ENCODE measurements at regions not wholly inside any gene's neighbourhood (a gene's known extent, or its start where the extent isn't known, plus 50 kb on each side); places are given as distances from the start of the nearest gene placed in this dataset.
A peak's percentile ranks its signal among the peaks of the same experiment; 100 is the strongest.

DNA sequence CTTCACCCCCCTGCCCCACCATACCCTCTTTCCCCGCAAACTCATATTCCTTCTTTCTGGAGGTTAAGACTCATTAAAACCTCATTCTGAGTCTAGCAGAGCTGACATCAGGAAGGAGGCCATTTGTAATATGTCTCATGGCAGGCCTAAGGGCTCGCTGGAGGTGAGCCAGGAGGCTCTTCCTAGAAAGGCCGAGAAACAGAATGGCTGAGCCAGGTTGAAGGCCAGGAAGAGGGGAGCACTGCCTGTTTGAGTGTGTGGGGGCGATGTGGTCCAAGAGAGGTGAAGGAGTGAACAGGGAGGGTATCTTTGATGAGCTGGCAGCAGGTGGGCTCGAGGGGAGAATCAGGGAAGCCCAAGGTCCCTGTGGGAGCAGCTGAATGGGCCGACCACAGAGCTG is 317.3 kb downstream of the TLE3 start:
- no peak for DNase-seq

DNA sequence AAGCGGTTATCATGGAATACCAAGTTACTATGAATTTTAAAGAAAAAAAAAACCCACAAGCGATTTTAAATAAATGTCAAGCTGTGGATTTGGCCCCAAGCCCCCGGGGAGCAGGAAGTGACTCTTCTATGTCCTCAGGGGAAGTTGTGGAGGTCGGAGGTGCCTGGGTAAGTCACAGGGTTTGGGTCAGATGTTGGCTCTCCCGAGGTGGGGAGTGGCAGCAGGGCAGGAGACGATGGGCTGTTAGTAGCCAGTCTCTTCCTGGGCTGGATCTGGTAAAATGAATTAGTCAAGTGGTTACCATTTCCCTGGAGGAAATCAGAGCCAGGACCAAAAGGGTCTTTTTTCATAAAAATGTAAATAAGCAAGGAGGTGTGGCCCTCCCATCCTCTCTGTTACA is 316.7 kb downstream of the TLE3 start:
- DNase-seq = no peak

DNA sequence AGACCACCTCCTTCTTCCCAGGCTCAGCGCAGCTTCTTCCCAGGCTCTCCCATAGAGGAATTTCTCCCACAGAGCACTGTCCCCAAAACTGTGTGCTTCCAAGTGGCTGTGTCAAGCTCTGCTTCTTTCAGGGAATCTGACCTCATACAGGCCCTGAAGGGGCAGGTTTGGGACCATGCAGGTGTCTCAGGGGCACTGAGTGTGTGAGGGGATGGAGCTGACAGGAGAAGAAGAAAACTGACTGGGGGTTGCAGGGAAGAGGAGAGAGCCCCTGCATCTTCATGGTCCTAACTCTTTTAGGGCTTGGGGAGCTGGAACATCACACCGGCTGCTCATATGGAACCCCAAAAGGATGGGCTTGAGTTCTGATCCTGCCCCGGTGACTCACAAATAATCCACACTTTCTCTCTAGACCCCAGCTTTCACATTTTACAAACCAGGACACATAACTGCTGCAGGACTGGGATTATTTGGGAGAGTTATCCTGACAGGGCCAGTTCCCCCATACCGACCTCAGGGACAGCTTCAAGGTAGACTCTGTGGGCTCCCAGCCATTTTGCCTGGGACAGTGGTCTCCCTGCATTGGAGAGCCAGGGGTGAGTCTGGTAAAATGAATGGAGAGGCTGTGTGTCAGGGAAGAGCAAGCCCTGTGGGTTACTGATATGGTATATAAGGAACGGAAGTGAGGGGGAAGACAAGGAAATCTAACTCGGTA is 316.1 kb downstream of the TLE3 start:
- no peak for DNase-seq

DNA sequence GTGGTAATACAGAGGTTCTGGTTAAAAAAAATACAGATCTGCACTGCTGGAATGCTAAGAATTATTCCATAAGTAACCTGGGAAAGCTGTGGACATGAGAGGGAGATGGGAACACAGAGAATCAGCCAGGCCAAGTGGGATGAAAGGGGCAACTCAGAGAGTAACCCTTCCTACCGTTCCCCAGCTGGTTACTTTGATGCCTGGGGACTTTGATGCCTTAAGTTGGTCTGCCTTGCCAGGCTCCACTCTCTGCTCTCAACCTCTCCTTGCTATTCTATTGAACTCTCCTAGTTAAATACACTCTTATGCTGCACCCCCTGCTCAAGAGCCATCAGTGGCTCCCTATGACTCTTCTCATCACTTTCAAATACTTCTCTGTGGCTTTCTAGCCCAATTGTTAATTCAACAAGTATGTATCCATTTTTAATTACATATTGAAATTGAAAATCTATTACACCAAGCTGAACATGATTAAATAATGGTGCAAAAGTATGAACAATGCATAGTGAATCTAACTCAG is 315.5 kb downstream of the TLE3 start:
- no peak for DNase-seq

DNA sequence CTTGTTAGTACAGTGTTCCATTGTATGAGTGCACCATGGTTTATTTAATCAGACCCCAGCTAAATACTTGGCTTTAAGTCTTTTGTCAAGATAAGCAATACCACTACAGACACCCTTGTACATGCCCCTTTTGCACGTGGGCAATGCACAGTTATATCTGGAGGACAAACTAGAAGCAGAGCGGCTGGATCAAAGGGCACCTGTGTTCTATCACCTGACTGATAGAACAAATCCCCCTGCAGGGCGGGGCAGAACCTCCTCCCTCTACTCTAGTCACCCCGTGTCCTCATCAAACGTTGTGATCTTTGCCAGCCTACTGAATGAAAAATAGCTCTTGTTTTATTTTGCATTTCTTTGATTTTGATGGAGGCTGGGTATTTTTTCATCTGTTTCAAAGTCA is 314.9 kb downstream of the TLE3 start:
- peak; percentile 75 for DNase-seq

DNA sequence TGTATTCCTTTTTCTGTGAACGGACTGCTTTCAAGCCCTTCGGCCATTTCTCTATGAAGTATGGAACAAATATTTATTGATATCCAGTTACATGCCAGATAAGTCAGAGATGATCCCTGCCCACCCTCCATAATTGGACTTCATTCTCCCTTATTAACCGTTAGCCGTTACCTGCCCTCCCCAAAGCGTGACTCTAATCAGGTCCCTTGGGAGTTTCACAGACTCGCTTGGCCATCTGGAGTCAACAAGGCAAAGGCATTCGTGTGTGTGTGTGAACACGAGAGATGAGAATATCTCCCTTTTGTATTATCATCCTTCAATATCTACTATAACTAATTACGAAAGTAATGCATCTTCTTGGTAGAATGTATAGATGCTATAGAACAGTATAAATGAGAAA is 314.5 kb downstream of the TLE3 start:
- DNase-seq = peak; percentile 93

DNA sequence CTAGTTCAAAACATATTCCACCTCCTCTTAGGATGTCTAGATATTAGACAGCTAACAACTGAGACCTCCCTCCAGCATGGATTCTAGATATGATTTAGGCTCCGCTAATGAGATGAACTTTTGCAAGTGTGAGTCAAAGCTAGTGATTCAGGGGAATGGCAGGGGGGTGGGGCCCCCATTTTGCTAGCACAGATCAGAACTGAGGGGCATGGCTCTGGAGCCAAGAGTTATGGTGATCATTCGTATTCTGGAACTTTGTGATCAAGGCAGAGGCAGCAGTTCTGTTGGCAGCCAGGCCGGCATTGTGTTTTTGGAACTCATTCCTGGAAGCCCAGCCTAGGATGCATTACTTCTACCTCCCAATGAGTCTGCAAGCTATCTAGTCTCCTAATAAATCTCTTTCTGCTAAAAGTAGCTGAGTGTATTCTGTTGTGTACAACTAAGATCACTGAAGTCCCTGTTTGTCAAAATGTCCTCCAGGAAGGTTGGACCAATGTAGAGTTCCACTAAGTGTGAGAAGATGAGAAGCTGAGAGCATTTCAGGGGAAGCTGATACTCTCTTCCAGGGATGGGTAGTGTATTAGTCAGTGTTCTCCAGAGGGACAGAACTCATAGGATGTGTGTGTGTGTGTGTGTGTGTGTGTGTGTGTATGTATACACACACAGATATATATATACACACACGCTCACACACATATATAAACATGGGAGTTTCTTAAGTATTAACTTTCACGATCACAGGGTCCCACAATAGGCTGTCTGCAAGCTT is 312.7 kb downstream of the TLE3 start:
- no peak for DNase-seq

DNA sequence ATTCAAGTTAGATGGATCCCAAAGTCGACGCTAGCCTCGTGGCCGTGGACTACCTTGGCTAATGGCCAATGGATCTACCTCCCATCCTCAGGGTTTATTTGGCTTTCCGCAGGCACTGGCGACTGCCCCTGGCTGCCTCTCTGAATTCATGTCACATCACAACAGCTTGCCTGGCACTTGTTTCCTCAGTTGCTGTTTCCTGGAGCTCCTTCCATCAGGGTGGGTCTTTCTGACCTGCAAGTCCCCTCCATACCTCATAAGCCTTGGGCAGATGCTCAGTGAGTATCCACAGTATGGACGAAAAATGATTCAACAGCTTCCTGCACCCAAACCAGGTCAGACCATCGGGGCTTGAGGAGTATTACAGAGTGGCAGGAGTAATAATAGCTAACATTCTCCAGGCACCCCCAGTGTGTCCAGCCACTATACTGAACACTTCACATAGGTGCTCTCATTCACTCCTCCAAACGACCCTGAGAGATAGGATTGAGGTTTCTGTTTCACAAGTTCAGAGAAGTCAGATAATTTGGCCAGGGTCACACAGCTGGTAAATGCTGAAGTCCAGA is 311.5 kb downstream of the TLE3 start:
- DNase-seq = no peak

DNA sequence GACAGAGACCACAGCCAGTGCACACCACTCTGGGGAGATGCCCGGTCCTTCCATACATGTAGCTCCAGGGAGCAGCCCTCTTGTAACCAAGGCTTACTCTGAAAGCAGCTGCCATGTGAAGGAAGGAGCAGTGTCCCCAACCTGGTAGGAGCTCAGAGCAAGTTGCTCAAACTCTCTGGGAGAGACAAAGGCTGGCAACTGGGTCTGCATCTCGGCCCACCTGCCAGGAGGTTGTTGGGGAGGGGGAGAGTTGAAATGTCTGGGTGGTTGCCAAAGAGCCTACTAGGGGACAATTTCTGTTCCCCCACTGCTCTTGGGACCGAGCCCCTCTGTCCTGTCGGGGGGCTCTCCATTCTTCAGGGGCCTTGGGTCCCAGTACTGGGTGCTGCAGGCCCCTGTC is 309.9 kb downstream of the TLE3 start:
- DNase-seq = no peak

DNA sequence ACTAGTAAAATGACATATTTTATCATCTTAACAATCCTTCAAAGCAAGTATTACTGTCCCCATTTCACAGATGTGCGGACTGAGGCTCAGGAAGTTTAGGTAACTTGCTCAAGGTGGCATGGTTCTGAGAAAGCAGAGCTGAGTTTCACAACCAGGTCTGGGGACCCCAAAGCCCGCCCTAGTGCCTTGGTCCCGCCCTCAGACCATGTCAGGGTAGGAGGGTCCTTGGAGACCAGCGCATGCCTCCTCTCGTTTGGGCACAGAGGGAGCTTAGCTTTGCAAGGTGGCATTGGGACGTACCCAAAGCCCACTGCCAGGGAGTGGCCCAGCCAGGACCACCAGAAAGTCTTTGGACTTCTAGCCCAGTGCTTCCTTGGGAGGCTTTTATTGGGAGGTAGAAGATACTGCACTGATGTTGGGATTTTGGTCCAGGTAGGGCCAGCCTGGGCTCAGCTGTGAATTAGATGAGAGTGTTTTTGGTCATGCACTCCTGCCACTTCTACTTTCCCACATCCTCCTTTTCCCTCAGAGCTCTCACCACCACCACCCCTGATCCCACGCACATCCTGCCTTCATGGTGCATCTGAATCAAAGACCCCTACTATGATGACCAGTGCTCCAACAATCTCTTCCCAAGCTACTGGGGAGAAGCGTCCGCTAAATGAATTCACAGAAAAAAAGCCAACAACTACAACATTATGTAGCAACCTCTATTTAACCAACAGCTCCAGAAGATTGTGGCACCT is 307.9 kb downstream of the TLE3 start:
- DNase-seq = no peak

DNA sequence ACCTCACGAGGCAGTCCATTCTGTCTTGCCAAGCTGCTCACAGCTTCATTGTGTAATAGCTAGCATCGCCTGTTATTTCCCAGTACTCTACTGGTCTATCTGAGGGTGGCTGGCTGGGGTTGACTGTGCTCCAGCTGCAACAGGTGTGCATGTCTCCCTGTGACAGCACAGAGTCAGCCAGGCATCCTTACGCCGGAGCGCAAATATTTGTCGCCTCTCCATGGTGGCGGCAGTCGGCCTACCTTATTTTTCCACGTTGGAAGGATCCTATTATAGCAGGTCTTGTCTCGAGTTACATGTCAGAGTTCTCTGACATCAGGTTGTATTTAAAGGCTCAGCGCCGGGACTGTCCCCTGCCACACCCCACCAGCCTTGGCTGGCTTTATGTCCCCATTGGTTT is 307.1 kb downstream of the TLE3 start:
- no peak for DNase-seq

DNA sequence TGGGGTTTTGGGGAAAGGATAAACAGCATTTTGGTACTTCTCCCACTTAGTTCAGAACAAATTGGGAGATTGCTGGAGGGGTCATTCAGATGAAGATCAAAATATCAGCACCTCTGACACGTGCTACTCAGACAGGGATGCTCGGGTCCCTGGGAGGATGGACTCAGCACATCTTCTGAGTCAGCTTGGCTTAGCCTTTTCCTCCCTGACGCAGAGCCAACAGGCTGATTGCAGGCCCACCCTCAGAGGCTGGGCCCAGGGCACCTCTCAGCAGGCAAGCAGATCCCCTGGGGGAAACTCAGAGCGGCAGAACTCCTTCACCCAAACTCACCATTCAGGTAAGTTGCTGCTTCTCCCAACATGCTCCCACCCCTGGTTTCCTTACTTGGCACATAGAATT is 304.9 kb downstream of the TLE3 start:
- DNase-seq = no peak

DNA sequence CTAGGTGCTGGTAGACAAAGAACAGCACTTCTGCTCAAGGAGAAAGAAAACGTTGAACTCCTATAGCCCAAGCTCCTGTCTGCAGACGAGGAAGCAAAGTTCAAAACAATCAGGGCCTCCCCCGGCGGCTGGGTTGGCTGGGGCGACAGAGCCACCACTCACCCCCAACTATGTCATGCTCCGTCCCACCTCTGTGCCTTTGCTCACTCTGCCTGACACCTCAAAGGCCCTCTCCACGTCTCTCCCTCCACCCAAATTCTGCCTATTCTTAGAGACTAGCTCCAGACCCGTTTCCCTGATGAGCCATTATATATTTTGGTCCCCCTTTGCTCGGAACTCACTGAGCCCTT is 304.3 kb downstream of the TLE3 start:
- DNase-seq = no peak

DNA sequence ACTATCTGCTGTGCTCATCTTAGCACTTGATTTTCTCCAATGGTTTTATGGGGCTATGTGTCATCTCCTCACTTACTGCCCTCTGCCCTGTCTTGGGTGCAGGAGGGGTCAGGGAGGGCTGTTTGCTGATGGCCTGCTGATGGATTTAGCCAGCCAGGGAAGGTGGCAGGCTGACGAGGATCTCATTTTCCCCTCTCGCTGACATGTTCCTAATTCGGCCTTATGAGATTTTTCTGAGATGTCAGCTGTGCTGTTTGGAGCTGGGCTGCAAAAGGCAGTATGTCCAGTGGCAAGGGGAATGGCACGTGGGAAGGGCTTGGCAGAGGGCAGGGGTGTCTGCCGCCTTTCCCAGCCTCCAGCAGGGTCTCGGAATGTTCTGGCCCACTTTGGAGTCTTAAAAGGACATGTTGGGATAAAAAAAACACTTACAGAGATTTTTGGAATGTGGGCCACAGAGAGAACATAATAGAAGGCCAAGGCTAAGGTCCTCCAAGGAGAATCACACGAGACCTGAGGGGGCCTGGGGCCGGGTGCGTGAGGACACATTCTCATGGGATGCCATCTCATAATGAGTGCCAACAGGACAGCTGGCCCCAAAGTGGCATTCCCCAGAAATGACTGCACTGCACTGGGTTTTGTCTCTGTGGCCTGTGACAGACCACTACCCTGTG is 303.8 kb downstream of the TLE3 start:
- no peak for DNase-seq

DNA sequence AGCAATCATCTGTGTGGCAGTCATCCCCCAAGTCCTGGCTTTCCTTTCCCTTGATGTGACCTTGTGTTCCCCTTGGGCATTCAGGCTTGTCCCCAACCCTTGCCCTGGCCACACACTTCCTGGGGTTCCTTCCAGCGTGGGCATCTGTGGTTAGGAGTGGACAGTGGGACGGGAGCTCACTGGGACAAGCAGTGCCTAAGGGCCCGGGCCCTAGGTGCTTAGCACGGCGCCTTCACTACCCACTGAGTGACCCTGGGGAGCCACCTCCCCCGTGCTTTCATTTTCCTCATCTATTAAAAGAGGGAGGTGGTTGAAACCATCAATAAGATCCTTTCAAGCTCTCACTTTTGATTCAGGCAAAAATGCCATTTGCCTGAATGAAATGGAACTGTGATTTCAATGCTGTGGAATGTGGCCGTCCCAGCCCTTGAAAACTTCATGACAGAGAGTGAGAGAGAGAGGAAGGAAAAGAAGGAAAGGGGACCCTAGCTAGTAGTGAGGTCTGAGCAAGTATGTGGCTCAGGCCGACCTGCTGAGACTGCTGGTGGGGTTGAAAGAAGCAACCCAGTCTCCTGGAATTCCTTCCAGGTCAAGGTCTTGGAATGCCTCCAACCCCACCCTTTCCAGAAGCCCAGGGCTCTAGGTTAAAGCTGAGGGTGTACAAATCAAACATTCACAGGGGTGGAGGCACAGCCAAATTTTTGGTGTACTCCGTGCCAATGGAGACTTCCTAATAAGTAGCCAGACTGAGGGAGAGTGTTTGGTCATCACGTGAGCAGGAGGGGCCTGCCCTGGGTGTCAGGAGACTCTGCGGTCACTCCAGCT is 302.9 kb downstream of the TLE3 start:
- no peak for DNase-seq

DNA sequence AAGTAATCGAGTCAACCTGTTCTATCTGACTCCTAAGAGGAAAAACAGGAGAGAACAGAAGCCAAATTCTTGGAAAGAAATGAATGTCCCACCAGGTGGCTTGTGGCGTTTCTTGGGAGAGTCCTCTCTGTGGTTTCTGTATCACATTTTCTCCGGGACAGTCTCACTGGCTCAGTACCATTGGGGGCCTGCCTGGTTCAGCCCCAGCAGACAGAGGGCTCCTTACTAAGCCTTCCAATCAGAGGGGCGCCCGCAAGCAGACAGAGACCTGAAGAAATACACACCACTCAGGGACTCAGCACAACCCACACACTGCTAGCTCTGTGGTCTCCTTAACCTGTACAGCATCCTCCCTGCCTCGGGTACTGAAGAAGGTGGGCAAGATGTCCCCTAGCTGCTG is 302.1 kb downstream of the TLE3 start:
- DNase-seq = no peak

DNA sequence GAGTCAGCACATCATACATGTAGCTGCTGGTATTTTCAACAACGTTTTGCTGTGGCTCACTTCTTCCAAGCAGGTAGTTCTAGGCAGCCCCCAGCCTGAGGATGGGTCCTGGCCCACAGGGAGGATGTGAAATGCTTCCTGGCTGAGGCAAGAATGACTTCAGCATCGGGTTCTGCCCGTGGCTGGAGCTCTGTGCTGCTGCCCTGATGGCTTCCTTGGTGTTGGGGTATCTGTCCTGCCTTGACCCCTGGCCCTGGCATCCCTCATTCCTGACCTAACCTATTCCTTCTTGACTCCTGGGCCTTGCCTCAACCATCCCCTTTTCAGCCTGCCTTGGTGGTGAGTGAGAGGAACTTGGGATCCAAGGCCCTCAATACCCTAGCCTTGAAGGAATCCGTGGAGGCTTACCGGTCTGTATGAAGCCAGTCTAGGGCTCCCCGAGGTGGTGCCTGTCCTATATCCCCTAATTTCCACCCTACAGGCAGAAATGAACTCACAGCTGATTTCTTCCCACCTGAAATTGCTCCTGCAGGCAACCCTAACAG is 300.6 kb downstream of the TLE3 start:
- DNase-seq = no peak

DNA sequence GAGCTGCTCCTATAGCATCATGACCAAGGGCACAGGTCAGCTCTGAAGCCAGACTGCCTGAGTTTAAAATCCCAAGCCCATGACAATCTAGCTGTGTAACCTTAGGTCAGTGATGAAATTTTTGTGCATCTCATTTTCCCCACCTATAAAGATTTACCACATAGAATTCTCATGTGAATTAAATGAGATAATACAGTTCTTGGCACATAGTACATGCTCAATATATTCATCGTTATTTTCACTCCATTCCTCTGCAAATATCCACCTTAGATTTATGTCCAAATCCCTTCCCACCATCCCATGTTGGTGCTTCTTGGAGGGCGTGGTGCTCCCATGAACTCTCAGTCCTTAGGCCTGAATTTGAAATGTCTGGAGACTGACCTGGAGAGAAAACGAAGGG is 300.1 kb downstream of the TLE3 start:
- no peak for DNase-seq

DNA sequence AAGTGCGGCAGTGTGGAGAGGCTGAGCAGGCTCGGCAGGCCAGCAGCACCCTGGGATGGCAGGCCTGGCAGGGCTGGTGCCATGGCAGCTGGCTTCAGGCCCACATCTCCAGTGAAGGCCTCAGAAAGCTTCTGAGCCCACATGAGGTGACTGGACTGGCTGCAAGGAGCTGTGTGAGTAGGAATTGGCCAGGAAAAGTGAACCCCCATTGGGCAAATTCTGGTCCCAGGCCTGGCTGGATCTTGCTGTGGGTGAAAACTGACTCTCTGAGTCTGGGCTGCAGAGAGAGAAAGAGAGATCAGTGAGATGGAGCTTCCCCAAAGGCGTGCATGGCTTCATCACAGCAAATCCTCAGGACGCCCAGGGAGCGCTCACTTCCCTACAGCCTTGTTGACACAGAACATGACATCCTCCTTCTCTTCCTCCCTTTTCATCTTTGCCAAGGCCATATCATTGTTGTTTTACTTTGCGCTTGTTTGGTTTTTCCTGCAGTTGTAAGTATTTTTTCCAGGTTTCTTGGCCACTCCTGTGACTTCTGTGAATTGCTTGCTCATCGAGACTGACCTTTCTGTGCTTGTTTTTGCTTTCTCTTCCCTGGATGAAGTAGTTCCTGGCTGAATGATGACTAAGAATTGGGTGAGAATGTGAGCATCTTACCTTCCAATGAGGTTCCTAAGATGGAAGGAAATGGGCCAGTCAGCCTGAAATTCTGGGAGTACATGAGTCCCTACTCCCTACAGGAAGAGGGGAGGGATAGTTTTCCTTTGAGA is 299.1 kb downstream of the TLE3 start:
- DNase-seq = no peak

DNA sequence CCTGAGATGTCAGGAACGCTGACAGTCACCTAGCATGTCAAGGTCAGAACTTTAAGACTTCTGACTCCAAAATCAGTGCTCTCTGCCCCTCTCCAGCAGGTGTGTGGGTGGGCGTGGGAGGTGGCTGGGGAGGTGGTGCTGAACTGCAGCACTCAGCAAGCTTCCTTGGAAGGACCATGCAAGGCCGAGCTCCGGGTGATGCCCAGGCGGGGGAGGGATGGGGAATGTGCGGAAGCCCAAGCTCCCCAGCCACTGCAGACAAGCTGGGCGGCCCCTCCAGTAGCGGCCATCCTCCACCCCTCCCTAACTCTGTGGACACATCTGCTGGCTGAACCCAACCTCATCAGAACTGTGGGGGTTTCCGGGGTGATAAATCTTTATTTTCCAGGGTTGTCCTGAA is 296.6 kb downstream of the TLE3 start:
- no peak for DNase-seq

DNA sequence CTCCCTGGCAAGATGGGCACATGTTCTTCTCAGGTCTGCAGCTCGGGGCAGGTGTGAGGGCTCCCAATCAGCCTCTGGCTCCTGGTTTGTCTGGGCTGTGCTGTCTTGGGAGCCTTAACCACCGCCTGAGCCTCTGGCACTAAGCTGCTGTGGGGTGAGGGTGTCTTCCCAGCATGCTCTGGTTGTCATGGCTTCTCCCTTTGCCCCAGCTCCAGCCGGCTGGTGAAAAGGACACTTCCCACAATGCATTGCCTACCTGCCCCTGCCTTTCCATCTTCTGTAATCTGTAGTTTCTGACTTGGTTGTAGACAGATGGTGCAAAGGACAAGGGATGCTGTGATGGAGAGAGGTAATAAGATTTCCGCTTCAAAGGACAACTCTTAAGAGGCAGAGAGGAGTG is 295.3 kb downstream of the TLE3 start:
- peak; percentile 97 for DNase-seq

All from NCI-H524 treated with DMSO at 0.1 percent for 48 hours (cell line).